DOHH2 (cell line): ENCODE measurements at regions not wholly inside any gene's neighbourhood (a gene's known extent, or its start where the extent isn't known, plus 50 kb on each side); places are given as distances from the start of the nearest gene placed in this dataset.

Source experiments
- H3F3A ChIP-seq: fragments of 200-600 bp; sonication (generic), shearing (Covaris generic); 2 replicates; pipeline ENCODE4 v1.6.0; 2016; ENCODE audit warnings: antibody characterized with exemption, mild to moderate bottlenecking; ENCODE audit not compliant: control insufficient read depth, insufficient read depth
- H3K27ac ChIP-seq: fragments of 200-600 bp; sonication (generic); 2 replicates; pipeline ENCODE4 v1.5.1; 2014; ENCODE audit warnings: low read depth, mild to moderate bottlenecking, low read length, moderate library complexity
- H3K27me3 ChIP-seq: fragments of 200-600 bp; sonication (generic); 2 replicates; pipeline ENCODE4 v1.6.1; 2014; ENCODE audit warnings: mild to moderate bottlenecking, low read length, mixed read lengths; ENCODE audit not compliant: control insufficient read depth
- H3K36me3 ChIP-seq: fragments of 200-600 bp; sonication (generic); 2 replicates; pipeline ENCODE4 v1.6.1; 2014; ENCODE audit warnings: mild to moderate bottlenecking, low read length, moderate library complexity, mixed read lengths; ENCODE audit not compliant: control insufficient read depth
- H3K4me1 ChIP-seq: fragments of 200-600 bp; sonication (generic); 2 replicates; pipeline ENCODE4 v1.6.1; 2014; ENCODE audit warnings: mild to moderate bottlenecking, low read length, mixed read lengths; ENCODE audit not compliant: control insufficient read depth
- H3K4me2 ChIP-seq: fragments of 200-600 bp; sonication (generic); 2 replicates; pipeline ENCODE4 v1.6.0; 2014; ENCODE audit warnings: mild to moderate bottlenecking, low read length, moderate library complexity
- H3K4me3 ChIP-seq: fragments of 200-600 bp; sonication (generic); 2 replicates; pipeline ENCODE4 v1.5.1; 2014; ENCODE audit warnings: mild to moderate bottlenecking, low read length, mixed read lengths
- H3K79me2 ChIP-seq: fragments of 200-600 bp; sonication (generic); 2 replicates; pipeline ENCODE4 v1.6.1; 2014; ENCODE audit warnings: mild to moderate bottlenecking, low read length, mixed read lengths; ENCODE audit not compliant: control insufficient read depth
- H3K9me2 ChIP-seq: fragments of 200-600 bp; sonication (generic); replicated peaks from 2 replicates; pipeline ENCODE4 v1.6.1; 2014; ENCODE audit warnings: mild to moderate bottlenecking, low read length, mixed read lengths; ENCODE audit not compliant: control insufficient read depth
- H3K9me3 ChIP-seq: fragments of 200-600 bp; sonication (generic); 2 replicates; pipeline ENCODE4 v1.6.1; 2014; ENCODE audit warnings: antibody characterized with exemption, low read length, mixed read lengths; ENCODE audit not compliant: control insufficient read depth, insufficient read depth
- H4K20me1 ChIP-seq: fragments of 200-600 bp; sonication (generic); 2 replicates; pipeline ENCODE4 v1.6.0; 2014; ENCODE audit warnings: low read depth, mild to moderate bottlenecking, antibody characterized with exemption, low read length, moderate library complexity; ENCODE audit not compliant: control insufficient read depth, insufficient read depth
- EZH2phosphoT487 ChIP-seq: fragments of 200-600 bp; sonication (generic); IDR thresholded peaks from 2 replicates; pipeline ENCODE4 v1.6.1; 2017; ENCODE audit warnings: borderline replicate concordance, mild to moderate bottlenecking, antibody characterized with exemption, low read length, moderate library complexity, mixed read lengths
- TF ChIP-seq, protein P1 (sequence below): fragments of 200-600 bp; sonication (generic); IDR thresholded peaks from one replicate; pipeline ENCODE4 v1.5.1; 2014; ENCODE audit warnings: antibody characterized with exemption, mild to moderate bottlenecking, low read depth, low read length; ENCODE audit not compliant: poor library complexity, severe bottlenecking

DNA sequence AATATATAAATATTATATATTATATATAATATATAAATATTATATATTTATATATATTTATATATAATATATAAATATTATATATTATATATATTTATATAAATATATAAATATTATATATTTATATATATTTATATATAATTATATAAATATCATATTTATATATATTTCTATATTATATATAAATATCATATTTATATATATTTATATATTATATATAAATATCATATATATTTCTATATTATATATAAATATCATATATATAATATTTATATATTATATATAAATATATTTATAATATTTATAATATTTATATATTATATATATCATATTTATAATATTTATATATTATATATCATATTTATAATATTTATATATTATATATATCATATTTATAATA lies 321.4 kb downstream of the CDH2 start:
- no peaks in the 10 kb centered on the region for H3F3A ChIP-seq
- H3K27ac ChIP-seq: no peak overlapping the region
- TF ChIP-seq, protein P1, sequence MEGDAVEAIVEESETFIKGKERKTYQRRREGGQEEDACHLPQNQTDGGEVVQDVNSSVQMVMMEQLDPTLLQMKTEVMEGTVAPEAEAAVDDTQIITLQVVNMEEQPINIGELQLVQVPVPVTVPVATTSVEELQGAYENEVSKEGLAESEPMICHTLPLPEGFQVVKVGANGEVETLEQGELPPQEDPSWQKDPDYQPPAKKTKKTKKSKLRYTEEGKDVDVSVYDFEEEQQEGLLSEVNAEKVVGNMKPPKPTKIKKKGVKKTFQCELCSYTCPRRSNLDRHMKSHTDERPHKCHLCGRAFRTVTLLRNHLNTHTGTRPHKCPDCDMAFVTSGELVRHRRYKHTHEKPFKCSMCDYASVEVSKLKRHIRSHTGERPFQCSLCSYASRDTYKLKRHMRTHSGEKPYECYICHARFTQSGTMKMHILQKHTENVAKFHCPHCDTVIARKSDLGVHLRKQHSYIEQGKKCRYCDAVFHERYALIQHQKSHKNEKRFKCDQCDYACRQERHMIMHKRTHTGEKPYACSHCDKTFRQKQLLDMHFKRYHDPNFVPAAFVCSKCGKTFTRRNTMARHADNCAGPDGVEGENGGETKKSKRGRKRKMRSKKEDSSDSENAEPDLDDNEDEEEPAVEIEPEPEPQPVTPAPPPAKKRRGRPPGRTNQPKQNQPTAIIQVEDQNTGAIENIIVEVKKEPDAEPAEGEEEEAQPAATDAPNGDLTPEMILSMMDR: no peak
- TF ChIP-seq EZH2phosphoT487: no peak
- H3K36me3 ChIP-seq: no peaks in the 10 kb centered on the region
- H3K4me2 ChIP-seq: no peak overlapping the region
- H3K9me3 ChIP-seq: no peaks in the 10 kb centered on the region
- no peaks in the 10 kb centered on the region for H3K4me1 ChIP-seq
- no peaks in the 10 kb centered on the region for H3K79me2 ChIP-seq
- no peak overlapping the region for H3K4me3 ChIP-seq
- no peaks in the 10 kb centered on the region for H4K20me1 ChIP-seq
- no peaks in the 10 kb centered on the region for H3K27me3 ChIP-seq
- H3K9me2 ChIP-seq: no peaks in the 10 kb centered on the region

DNA sequence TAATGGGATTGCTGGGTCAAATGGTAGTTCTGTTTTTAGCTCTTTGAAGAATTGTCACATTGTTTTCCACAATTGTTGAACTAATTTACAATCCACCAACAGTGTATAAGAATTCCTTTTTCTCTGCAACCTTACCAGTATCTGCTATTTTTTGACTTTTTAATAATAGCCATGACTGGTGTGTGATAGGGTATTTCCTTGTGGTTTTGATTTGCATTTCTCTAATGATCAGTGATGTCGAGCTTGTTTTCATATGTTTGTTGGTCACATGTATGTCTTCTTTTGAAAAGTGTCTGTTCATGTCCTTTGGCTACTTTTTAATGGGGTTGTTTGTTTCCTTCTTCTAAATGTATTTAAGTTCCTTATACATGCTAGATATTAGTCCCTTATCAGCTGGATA lies 322.3 kb downstream of the CDH2 start:
- Histone ChIP-seq H3K79me2 (no peaks in the 10 kb centered on the region), H3K9me3 (no peaks in the 10 kb centered on the region), H3K36me3 (no peaks in the 10 kb centered on the region), H3K9me2 (no peaks in the 10 kb centered on the region), H3K4me3 (no peak overlapping the region), H3K4me2 (no peak overlapping the region), H3K27me3 (no peaks in the 10 kb centered on the region), H3F3A (no peaks in the 10 kb centered on the region), H4K20me1 (no peaks in the 10 kb centered on the region), H3K27ac (no peak overlapping the region), H3K4me1 (no peaks in the 10 kb centered on the region)
- TF ChIP-seq, protein P1: no peak
- no peak for TF ChIP-seq EZH2phosphoT487

- Histone ChIP-seq H4K20me1 (no peaks in the 10 kb centered on the region), H3K36me3 (no peaks in the 10 kb centered on the region), H3K4me2 (no peak overlapping the region), H3K9me3 (no peaks in the 10 kb centered on the region), H3K27me3 (no peaks in the 10 kb centered on the region), H3K4me1 (no peaks in the 10 kb centered on the region), H3K79me2 (no peaks in the 10 kb centered on the region), H3K9me2 (no peaks in the 10 kb centered on the region), H3F3A (no peaks in the 10 kb centered on the region), H3K4me3 (no peak overlapping the region), H3K27ac (no peak overlapping the region)
- TF ChIP-seq, protein P1: no peak
- no peak for TF ChIP-seq EZH2phosphoT487
Observed at GRCh38 chr18:27848336-27848735, 328.6 kb downstream of the CDH2 start.

- Histone ChIP-seq H3K4me2 (no peak overlapping the region), H3K79me2 (no peaks in the 10 kb centered on the region), H3K4me1 (no peaks in the 10 kb centered on the region), H4K20me1 (no peaks in the 10 kb centered on the region), H3K36me3 (no peaks in the 10 kb centered on the region), H3K9me2 (no peaks in the 10 kb centered on the region), H3K4me3 (no peak overlapping the region), H3K9me3 (no peaks in the 10 kb centered on the region), H3K27me3 (no peaks in the 10 kb centered on the region), H3F3A (no peaks in the 10 kb centered on the region), H3K27ac (no peak overlapping the region)
- TF ChIP-seq EZH2phosphoT487: no peak
- TF ChIP-seq, protein P1: no peak
Observed at GRCh38 chr18:27847412-27847811, 329.5 kb downstream of the CDH2 start.
